Neural progenitor cell (in vitro differentiated cells): ENCODE measurements at regions not wholly inside any gene's neighbourhood (a gene's known extent, or its start where the extent isn't known, plus 50 kb on each side); places are given as distances from the start of the nearest gene placed in this dataset.
"Not testable (repeated sequence)": the region's sequence is repeated elsewhere in the genome, so short reads cannot be mapped to it uniquely, and the experiment has no call there.

Experiments used
- CTCF ChIP-seq: fragments of 200-600 bp; sonication (generic); IDR thresholded peaks from 2 replicates; pipeline ENCODE4 v1.5.1; 2017; ENCODE audit warnings: antibody characterized with exemption, mild to moderate bottlenecking
- EZH2 ChIP-seq: fragments of 200-600 bp; sonication (generic); IDR thresholded peaks from 2 replicates; pipeline ENCODE4 v1.6.1; 2017; ENCODE audit warnings: antibody characterized with exemption, mild to moderate bottlenecking, moderate library complexity

DNA sequence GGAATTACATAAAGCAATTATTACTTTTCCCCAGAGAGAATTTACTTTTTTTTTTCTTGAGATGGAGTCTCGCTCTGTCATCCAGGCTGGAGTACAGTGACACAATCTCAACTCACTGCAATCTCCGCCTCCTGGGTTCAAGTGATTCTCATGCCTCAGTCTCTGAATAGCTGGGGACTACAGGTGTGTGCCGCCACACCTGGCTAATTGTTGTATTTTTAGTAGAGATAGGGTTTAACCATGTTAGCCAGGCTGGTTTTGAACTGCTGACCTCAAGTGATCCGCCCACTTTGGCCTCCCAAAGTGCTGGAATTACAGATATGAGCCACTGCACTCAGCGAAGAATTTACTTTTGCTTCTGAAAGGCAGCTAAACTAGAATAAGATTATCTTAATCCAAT, 181.6 kb downstream of the DLEU7 start:
- not testable (repeated sequence) for TF ChIP-seq EZH2, CTCF
